Smooth muscle cell of the brain vasculature (primary cell): ENCODE measurements at regions not wholly inside any gene's neighbourhood (a gene's known extent, or its start where the extent isn't known, plus 50 kb on each side); places are given as distances from the start of the nearest gene placed in this dataset.

ENCODE experiments used
- DNase-seq: peaks from one replicate; pipeline ENCODE4 v3.0.0-alpha.2; 2012; ENCODE audit warnings: low read depth, low spot score

GRCh38 chr17:77807051-77807745 lies 151.3 kb upstream of the TNRC6C start:
- no peak for DNase-seq

DNA sequence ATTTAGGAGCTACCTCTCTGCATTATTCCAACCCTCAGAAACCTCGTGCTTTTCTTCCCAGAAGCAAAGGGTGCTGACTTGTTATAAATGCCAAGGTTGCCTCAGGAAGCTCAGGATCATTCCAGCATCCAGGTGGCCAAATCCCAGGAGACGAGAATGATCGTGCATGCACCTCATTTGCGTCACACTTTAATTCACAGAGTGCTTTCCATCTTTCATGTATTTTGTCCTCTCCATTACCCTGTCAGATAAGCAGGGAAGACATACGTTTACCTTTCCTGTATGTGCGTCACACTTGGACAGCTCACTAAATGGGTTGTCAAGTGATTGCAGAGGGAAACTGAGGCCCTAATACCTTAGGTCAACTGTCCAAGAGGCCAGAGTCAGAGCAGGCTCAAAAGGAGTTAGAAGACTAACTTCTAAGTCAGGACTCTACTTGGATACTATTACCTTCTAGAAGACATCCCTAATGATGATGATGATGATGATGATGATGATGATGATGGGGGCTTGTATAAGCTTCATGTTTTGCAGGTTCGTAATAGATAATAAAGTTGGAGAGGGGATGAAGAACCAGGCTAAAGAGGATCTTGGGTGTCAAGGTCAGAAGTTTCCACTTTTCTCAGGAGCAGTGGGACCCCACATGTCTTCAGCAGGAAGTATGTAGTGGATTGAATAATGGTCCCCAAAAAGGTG lies 150.6 kb upstream of the TNRC6C start:
- DNase-seq, result no peak

- DNase-seq, result no peak
These were observed 149.6 kb upstream of the TNRC6C start for GRCh38 chr17:77808686-77809425.

GRCh38 chr17:77809814-77810213 lies 148.7 kb upstream of the TNRC6C start:
- no peak for DNase-seq

GRCh38 chr17:77810536-77810935 lies 148.0 kb upstream of the TNRC6C start:
- DNase-seq, result no peak

- DNase-seq, result no peak
These were observed 147.0 kb upstream of the TNRC6C start for GRCh38 chr17:77811521-77811920.

DNA sequence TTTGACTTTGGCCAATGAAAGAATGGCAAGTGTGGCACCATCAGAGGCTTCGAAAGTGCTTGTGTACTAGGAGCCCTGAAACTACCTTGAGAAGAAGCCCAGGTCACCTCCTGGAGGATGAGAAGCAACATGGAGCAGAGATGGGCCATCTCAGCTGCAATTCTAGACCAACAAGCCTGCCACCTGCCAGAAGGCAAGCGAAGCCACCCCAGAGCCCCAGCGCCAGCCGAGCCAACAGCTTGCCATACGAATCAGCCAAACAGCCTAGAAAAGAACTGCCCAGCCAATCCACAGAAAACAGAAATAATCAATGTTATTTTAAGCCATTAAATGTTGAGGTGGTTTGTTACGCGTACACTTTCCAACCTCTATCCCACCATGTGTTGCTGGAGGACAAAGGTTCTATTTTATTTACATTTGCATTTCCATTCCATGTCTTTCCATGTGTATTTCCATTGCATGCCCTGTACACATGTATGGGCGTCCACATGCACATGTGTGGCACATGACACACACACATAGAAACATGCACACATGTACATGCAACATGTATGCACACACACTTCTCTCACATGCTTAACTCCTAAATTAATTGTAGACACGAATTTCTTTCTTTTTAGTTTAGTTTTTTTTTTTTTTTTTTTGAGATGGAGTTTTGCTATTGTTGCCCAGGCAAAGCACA lies 144.3 kb upstream of the TNRC6C start:
- DNase-seq, result no peak

DNA sequence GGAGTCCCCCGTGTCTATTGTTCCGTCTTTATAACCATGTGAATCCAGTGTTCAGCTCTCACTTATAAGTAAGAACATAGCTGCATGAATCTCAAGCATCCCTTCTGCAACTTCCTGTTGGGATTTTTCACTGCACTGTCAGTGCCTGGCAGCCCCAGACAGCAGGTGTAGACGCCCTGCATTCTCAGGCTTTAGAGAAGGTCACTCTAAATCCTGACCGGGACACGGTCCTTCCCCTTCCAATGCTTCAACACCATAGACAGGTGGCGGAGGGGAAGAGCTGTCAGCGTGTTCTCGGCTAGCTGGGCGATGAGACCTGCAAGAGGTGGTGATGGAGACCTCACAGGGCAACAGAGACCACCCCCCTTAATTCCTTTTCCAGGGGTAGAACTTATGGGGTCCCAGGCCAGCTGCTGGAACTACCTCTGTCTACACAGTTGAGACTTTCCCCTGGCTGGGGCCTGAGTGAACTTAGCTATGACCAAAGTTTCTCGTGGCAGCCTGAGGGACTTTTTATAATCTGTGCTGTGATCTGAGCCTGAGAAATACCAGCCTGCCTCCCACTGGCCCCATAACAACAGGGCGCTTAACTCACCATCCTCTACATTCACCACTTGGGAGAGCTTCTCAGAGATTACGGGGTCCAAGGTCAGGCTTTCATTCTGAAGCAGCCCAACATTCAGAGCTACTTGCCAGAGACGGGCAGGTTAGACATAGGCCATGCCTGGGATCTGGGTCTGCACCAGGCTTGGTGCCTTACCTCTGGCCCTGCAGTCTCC lies 143.2 kb upstream of the TNRC6C start:
- DNase-seq, result no peak

DNA sequence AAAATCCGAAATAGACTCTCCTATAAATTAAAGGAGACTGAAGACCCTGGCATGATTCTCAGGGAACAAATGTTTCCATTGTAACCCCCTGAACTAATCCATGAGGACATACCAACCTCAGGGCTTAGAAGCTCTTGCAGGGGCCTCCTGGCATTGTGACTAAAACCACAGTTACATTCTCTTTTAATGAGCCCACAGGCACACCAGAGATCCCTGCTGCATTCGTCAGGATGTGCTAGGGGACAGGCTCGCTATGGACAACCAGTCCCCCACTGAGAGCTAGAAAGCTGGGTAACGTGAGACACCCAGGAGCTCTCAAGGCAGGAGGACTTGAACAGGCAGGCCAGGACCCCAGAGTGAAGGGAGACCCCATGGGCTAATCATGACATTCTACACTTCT lies 140.6 kb upstream of the TNRC6C start:
- DNase-seq, result no peak

GRCh38 chr17:77819497-77819896 lies 139.0 kb upstream of the TNRC6C start:
- DNase-seq, result no peak

DNA sequence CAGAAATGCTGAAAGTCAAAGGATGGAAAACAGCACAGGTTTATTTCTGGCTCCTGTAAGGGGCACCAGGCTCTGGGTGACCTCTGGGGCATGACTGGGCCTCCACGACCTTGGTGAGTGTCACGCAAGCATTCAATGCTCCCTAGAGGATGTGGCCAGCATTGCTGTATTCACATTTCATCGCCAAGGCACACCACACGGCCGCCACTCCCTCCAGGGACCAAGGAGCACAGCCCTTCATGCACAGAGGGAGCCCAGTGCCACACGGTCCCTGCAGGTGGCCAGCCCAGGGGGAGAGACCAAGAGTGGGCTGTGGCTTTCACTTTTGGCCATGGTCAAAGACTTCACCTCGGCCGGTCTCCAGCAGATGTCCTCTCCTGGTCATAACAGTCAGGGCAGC lies 137.4 kb upstream of the TNRC6C start:
- no peak for DNase-seq

DNA sequence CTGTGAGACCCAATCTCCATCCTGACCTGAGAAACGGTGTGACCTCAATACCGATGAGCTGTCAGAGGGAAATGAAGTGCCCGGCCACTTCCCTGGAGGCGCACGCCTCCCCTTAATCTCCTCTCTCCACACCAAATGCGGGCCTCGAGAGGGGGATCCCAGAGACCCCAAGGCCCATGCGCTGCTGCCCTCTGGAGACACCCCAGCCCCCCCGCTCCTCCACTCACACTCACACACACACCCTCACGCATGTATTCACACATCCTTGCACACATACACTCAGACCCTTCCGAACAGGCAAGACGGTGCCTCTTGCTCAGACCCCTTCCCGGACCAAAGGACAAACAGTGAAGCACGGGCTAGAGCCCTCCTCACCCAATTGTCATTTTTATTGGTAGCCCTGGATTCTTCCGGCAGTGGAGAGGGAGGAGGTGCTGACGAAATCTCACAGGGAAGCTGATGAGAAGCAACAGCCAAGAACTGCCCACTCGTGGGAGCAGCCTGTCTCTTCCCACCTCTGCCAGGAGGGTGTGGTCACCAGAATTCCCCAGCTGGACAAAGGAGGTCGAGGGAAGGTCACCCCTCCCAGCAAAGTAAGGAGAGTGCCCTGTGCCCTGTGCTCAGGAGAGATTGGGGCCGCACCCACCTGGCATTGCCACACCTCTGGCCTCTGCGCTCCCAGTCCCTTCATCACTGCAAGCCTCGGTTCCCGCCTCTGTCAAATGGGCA lies 136.0 kb upstream of the TNRC6C start:
- no peak for DNase-seq

DNA sequence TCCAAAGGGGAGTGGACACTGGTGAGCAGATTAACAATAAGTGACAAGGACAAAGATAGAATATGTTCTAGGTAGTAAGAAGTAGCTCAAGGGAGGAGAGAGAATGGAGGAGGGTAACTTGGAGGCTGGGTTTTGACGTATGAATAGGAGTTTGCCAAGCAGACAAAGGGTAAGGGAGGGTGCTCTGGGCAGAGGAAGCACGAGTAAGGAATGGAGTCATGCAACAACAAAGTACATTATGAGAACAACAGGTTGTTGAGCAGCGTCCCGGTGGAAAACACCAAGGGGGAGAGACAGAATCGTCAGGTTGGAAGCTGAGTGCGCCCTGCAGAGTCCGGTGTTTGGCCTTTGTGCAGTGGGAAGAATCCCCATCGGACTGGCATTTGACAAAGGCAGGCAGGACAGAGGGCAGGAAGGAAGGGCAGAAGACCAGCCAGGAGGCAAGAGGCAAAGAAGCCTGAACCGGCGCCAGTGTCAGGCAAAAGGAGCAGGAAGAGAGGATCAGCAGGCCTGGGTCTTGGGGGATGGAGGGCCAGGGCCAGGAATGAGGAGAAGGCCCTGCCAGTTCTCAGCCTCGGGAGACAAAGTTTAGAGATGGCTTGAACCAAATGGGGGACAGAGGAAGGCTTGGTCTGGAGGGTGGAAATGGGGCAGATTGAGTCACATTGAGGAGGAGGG lies 134.3 kb upstream of the TNRC6C start:
- no peak for DNase-seq

DNA sequence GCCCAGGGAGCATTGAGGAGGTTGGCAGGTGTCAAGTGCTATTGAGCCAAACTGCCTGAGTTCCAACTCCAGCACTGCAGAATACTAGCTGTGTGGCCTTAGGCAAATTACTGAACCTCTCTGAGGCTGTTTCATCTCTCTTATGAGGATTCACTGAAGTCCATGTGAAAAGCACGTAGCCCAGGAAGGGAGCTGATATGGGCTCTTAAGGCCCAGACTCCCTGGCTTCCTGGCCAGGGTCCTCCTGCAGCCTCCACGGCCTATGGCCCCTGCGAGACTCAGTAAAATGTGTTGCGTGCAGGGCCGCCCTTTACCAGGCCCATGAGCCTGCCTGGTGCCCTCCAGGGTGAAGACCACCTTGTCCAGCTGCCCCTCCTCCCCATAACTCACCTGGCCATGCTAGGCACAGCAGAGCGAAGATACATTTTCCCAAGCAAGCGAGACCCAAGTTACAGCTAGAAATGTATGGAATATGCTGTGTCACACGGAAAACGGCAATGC lies 133.7 kb upstream of the TNRC6C start:
- DNase-seq, result no peak

DNA sequence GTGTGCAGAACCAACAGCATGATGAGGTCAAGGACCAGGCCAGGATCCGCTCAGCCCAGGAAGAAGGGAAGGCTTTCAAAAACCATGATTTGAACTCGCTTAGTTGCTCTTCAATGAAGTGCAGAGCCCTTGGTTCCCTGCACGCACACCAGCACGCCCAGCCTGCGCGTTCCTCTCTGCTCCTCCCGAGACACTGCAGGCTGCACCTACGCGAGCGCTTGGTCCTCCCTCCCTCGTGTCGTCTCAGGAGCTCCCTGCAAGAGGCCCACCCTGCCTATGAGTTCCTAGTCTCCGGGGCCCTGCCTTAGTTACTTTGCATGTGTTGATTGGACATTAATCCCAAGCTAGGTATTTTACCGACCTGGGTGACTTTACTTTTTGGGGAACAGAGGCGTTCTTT lies 132.9 kb upstream of the TNRC6C start:
- DNase-seq, result no peak

DNA sequence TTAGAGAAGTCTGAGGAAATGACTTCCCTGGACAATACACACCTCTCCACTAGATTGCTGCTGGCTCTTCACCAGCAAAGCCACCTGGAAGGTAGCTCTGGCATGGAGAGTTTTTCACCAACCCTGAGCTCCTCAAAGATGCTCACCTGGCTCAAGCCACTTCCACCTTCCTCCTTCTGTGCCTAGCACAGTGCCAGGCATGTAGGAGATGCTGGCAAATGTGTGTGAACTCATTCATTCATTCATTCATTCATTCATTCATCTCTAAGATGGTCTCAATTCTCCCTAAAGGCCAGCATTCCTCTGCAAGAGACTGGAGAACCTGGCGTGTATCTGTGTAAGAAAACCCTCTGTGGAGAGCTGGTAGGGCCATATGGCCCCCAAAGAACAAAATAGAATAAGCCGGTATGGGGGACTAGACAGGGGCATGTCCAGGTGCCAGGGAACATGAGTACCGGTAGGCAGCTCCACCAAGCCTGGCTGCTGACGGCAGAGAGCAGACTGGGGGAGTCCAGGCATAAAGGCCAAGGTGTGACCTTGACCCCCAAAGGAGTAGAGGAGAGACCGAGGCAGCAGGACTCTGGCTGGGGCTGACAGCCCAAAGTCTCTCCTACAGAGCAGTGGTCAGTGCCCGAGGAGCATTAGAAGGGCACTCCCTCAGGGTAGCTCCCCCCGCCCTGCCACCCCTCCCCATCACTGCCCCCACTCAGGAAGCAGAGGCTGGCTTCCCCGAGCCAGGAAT lies 132.2 kb upstream of the TNRC6C start:
- DNase-seq, result no peak

GRCh38 chr17:77827039-77827438 lies 131.5 kb upstream of the TNRC6C start:
- no peak for DNase-seq

GRCh38 chr17:77827511-77827910 lies 131.0 kb upstream of the TNRC6C start:
- DNase-seq, result no peak
